GM21526 (cell line): ENCODE measurements at regions not wholly inside any gene's neighbourhood (a gene's known extent, or its start where the extent isn't known, plus 50 kb on each side); places are given as distances from the start of the nearest gene placed in this dataset.
"Not testable (repeated sequence)": the region's sequence is repeated elsewhere in the genome, so short reads cannot be mapped to it uniquely, and the experiment has no call there.

Experiments
- ATAC-seq: cut with Tn5 transposase; IDR thresholded peaks from one replicate; pipeline ENCODE4 v1.9.1; 2021; ENCODE audit warnings: moderate library complexity; ENCODE audit not compliant: unreplicated experiment, low FRiP score

- no peak for ATAC-seq
These were observed 167.8 kb downstream of the PMAIP1 start for GRCh38 chr18:60067426-60068210.

GRCh38 chr18:60066219-60066975 lies 166.6 kb downstream of the PMAIP1 start:
- ATAC-seq: no peak

- ATAC-seq: no peak
These were observed 164.5 kb downstream of the PMAIP1 start for GRCh38 chr18:60064271-60064670.

- not testable (repeated sequence) for ATAC-seq
These were observed 163.0 kb downstream of the PMAIP1 start for GRCh38 chr18:60062831-60063230.

- ATAC-seq: no peak
These were observed 162.6 kb downstream of the PMAIP1 start for GRCh38 chr18:60062396-60062795.

GRCh38 chr18:60060578-60060977 lies 160.8 kb downstream of the PMAIP1 start:
- no peak for ATAC-seq

GRCh38 chr18:60060026-60060425 lies 160.2 kb downstream of the PMAIP1 start:
- ATAC-seq: no peak

GRCh38 chr18:60059216-60059615 lies 159.4 kb downstream of the PMAIP1 start:
- no peak for ATAC-seq

- ATAC-seq: no peak
These were observed 154.0 kb downstream of the PMAIP1 start for GRCh38 chr18:60053747-60054304.

- ATAC-seq: no peak
These were observed 151.0 kb downstream of the PMAIP1 start for GRCh38 chr18:60050821-60051220.

GRCh38 chr18:60049172-60049571 lies 149.4 kb downstream of the PMAIP1 start:
- no peak for ATAC-seq

GRCh38 chr18:60047556-60047955 lies 147.8 kb downstream of the PMAIP1 start:
- ATAC-seq: no peak

GRCh38 chr18:60044290-60045006 lies 144.7 kb downstream of the PMAIP1 start:
- no peak for ATAC-seq

GRCh38 chr18:60040971-60041370 lies 141.2 kb downstream of the PMAIP1 start:
- no peak for ATAC-seq

GRCh38 chr18:60038731-60039130 lies 138.9 kb downstream of the PMAIP1 start:
- no peak for ATAC-seq

- ATAC-seq: no peak
These were observed 127.6 kb downstream of the PMAIP1 start for GRCh38 chr18:60027397-60027796.

- ATAC-seq: no peak
These were observed 125.1 kb downstream of the PMAIP1 start for GRCh38 chr18:60024857-60025256.

GRCh38 chr18:60024345-60024744 lies 124.5 kb downstream of the PMAIP1 start:
- no peak for ATAC-seq

GRCh38 chr18:60022671-60023276 lies 123.0 kb downstream of the PMAIP1 start:
- no peak for ATAC-seq

GRCh38 chr18:60021556-60021955 lies 121.8 kb downstream of the PMAIP1 start:
- ATAC-seq: no peak
